ENCODE measurements at regions not wholly inside any gene's neighbourhood (a gene's known extent, or its start where the extent isn't known, plus 50 kb on each side); places are given as distances from the start of the nearest gene placed in this dataset.
"Not testable (repeated sequence)": the region's sequence is repeated elsewhere in the genome, so short reads cannot be mapped to it uniquely, and the experiment has no call there.

DNA sequence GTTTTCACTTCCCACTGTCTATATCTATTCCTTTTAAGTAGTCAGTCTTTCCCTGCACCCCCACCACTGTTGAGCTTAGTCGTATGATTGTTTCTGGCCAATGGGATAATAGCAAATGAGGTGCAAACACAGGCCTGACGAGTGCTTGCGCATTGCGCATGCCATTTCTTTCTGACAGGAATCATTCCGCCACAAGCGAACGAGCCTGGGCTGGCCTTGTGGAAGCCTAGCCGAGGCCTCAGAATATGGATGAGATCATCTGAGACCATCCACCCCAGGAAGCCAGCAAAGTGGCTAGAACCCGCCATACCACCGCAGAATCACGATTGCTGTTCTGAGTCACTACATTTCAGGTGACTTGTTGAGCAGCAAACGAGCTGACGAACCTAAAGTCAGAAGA, 52.2 kb upstream of the PRL start:
- no peak for DNase-seq (ENCODE audit: low read depth)

GRCh38 chr6:22349528-22349927, 52.7 kb upstream of the PRL start:
- no peak for DNase-seq (ENCODE audit: low read depth)

DNA sequence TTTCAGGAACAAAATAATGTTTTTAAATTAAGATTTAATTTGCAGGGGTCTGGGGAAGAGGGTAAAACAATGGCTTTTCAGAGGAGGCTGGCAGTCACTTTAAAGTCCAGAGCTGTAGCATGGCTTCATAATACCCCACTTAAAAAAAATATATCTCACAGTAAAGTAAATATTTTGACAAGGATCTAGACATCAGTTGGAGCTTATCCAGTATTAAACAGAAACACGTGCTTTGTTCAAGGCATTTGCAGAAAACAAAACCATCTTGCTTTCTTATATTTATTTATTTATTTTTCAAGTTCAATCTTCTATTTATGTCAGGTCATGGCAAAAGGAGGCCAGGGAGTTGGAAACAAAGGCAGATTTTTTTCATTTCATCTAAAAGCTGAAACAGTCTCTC, 53.3 kb upstream of the PRL start:
- DNase-seq (ENCODE audit: low read depth): no peak

- DNase-seq (ENCODE audit: low read depth): no peak
These were observed 56.3 kb upstream of the PRL start for GRCh38 chr6:22353101-22353500.

GRCh38 chr6:22356362-22356940, 59.6 kb upstream of the PRL start:
- DNase-seq (ENCODE audit: low read depth): no peak

- DNase-seq (ENCODE audit: low read depth): no peak
These were observed 60.9 kb upstream of the PRL start for GRCh38 chr6:22357724-22358189.

- no peak for DNase-seq (ENCODE audit: low read depth)
These were observed 64.7 kb upstream of the PRL start for GRCh38 chr6:22361576-22361975.

DNA sequence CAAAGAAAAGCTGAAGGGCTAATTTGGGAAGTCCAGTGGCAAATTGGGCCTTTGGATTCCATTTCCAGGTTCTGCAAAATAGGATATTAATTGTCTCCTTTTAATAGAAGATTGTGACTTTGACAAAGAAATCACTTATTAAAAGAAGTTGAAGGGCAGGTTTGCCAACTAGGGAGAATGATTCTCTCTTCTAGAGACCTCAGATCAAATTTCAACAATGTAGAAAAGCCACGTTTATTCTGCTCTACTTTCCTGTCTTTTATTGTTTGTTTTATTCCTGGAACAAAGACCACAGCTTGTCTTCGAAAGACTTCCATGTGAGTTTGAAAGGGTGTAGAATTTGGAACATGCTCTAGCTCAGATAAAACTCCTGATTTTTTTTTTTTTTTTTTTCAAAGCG, 65.5 kb upstream of the PRL start:
- no peak for DNase-seq (ENCODE audit: low read depth)

DNA sequence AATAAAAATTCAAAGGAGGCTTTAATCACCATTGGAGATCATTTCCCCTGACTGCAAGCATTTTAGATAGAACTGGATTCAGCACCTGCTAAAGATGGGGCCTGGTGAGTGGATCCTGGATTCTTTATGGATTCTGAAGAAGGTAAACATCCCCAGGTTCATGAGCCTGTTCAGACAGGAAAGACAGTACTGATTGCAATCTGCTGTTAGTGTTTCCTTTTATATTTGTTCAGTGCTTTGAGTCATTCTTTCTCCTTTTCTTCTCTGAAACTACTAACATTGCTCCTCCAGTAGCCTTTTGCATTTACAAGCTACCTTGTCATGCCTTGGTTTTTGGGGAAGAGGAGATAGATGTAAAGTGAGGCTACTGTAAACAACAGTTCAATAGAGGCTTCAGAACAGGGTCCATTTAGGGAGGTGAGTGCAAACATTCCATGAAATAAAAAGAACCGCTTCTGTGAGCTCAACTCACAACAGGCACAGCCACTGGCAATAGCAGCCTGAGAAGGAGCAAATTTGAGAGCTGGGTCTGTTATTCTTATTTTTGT, 66.4 kb upstream of the PRL start:
- no peak for DNase-seq (ENCODE audit: low read depth)

DNA sequence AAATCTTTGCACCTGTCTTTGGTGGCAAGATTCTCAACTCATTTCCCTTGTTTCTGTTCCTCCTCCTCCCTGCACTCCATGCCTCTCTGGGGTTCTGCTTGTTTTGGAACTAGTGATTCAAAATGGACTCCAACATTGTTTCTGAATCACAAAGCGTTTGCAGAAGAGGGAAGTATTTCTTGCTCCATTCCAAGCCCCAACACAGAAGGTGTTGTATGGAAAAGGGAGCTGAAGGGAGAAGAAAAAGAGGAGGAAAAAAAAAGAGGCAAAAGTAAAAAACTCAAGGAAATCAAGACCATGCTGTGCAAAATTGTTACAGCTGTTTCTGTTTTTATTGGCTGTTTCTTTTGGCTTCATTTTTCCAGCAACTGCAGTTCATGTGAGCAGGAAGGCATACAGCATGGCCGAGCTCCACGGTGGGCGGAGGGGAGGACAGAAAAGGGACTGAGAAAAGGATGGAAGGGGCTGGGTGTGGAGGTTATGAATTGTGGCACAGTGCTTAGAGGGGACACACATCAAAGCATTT, 66.9 kb upstream of the PRL start:
- DNase-seq (ENCODE audit: low read depth): no peak

DNA sequence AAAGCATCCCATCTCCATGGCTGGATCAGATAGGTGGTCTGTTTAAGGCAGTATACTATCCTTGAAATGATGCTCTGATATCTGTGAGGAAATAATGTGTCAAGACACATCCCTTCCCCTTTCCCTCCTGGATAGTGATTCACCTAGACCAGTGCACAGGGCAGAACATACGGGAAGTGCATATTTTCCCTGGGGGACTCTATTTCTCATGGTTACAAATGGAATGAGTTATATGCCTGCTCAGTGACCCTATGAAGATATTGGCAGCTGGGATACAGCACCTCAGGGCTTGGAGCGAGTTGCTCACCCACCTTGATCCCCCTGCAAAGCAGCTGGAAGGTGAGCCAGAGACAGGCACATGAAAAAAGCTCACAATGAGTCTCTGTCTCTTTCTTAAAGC, 67.5 kb upstream of the PRL start:
- DNase-seq (ENCODE audit: low read depth): no peak

DNA sequence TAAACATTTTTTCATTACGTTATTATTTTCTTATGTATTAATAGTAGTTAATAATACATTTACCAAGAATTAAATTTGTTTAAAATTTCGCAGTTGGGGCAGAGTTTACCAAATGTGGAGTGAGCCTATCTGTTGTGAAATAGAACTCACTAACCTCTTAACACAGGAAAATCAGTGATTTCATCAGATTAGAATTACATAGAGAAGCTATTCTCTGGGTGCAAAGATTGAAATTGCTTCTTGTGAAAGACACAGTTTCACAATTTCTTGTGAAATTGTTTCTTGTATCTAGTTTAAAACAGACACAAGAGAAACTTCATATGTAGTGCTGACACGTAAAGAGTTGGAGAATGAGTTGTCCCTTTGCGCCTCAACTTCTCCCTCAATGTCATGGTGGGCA, 69.4 kb upstream of the PRL start:
- no peak for DNase-seq (ENCODE audit: low read depth)

DNA sequence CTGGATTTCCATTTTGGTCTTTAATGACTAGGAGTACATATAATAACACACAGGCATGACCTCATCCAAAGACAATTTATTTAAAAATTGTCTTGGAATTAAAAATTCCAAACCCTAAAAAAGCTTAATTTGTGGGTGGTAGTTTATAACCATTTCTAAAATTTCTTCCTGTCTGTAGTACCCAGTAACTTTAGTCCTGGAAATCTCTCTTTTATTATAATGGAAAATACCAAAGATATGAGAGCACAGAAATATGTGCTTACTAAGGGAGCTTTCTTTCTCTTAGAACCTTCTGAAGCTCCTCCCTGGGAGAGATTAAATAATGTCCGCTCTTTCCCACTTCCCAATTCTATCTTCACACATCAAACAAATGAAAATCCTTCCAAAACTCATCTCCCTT, 70.5 kb upstream of the PRL start:
- no peak for DNase-seq (ENCODE audit: low read depth)

DNA sequence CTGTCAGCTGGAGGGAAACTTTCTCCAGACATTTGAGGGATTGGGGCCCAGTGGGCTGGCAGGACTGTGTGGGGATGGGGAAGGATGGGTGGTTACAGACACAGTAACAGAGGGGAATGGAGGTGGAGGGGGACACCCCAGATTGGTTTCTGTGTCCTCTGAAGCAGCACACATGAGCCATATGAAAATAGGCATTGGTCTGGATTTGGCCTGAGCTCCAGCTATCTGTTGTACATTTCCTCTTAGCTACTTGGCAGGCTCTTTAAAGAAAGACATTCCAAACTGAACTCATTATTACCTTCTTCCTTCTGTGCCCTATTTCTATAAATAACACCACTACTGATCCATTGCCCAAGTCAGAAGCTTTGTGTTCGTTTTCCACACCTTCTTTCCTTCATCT, 72.0 kb upstream of the PRL start:
- DNase-seq (ENCODE audit: low read depth): no peak

DNA sequence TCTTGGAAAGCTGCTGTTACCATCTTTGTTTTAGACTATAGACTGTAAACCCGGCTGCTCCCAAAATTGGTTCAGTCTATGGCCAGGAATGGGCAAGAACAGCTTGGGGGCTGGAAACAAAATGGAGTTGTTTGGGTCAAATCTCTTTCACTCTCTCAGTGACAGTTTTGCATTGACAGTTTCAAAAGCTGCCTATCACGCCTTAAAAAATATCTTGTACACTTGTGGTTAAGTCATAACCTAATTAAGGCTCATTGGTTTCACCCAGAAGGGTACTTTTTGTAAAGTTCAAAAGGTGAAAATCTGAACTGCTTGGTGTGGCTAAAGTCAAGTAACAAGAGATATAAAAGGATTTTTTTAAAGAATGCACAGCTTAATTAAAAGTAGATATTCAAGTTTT, 76.1 kb upstream of the PRL start:
- DNase-seq (ENCODE audit: low read depth): no peak

GRCh38 chr6:22374950-22375349, 78.1 kb upstream of the PRL start:
- DNase-seq (ENCODE audit: low read depth): not testable (repeated sequence)

DNA sequence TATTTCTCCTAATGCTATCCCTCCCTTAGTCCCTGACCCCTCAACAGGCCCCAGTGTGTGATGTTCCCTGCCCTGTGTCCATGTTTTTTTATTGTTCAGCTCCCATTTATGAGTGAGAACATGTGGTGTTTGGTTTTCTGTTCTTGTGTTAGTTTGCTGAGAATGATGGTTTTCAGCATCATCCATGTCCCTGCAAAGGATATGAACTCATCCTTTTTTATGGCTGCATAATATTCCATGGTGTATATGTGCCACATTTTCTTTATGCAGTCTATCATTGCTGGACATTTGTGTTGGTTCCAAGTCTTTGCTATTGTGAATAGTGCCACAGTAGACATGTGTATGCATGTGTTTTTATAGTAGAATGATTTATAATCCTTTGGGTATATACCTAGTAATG, 79.5 kb upstream of the PRL start:
- not testable (repeated sequence) for DNase-seq (ENCODE audit: low read depth)

DNA sequence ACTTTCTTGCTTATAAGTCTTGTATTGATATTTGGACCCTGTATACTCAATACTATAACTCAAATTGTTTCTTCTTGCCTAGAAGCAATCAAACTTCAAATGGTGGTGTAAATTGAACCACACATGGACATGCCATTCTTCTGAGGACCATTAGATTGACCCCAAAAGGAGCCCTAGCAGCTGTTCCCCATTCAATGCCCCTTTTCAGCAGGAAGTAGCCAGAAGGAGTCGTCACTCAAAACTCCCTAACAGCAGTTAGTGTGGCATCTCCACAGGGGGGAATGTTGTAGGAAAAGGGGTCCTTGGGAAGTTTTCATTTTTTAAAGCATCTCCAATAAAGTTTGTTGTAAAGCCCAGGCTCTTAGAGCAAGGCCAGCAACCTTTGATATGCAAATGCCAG, 81.7 kb upstream of the PRL start:
- not testable (repeated sequence) for DNase-seq (ENCODE audit: low read depth)

GRCh38 chr6:22380236-22380635, 83.4 kb upstream of the PRL start:
- no peak for DNase-seq (ENCODE audit: low read depth)

GRCh38 chr6:22381845-22382544, 85.2 kb upstream of the PRL start:
- no peak for DNase-seq (ENCODE audit: low read depth)

GRCh38 chr6:22383016-22383415, 86.2 kb upstream of the PRL start:
- DNase-seq (ENCODE audit: low read depth): no peak

GRCh38 chr6:22392711-22393110, 95.9 kb upstream of the PRL start:
- no peak for DNase-seq (ENCODE audit: low read depth)

GRCh38 chr6:22394691-22395090, 97.9 kb upstream of the PRL start:
- no peak for DNase-seq (ENCODE audit: low read depth)

- no peak for DNase-seq (ENCODE audit: low read depth)
These were observed 102.9 kb upstream of the PRL start for GRCh38 chr6:22399693-22400092.
